ENCODE measurements at regions not wholly inside any gene's neighbourhood (a gene's known extent, or its start where the extent isn't known, plus 50 kb on each side); places are given as distances from the start of the nearest gene placed in this dataset.

GRCh38 chr12:67590149-67590790, 58.3 kb upstream of the DYRK2 start:
- DNase-seq (ENCODE audit: low read depth): no peak

- no peak for DNase-seq (ENCODE audit: low read depth)
Measured at GRCh38 chr12:67592228-67593011, 56.1 kb upstream of the DYRK2 start.

- DNase-seq (ENCODE audit: low read depth): no peak
Measured at GRCh38 chr12:67593041-67593440, 55.5 kb upstream of the DYRK2 start.

- no peak for DNase-seq (ENCODE audit: low read depth)
Measured at GRCh38 chr12:67593461-67594330, 54.8 kb upstream of the DYRK2 start.

GRCh38 chr12:67594888-67595287, 53.7 kb upstream of the DYRK2 start:
- no peak for DNase-seq (ENCODE audit: low read depth)

- DNase-seq (ENCODE audit: low read depth): no peak
Measured at GRCh38 chr12:67595365-67595764, 53.2 kb upstream of the DYRK2 start.

- DNase-seq (ENCODE audit: low read depth): no peak
Measured at GRCh38 chr12:67598598-67598997, 49.9 kb upstream of the DYRK2 start.
